ENCODE measurements at regions not wholly inside any gene's neighbourhood (a gene's known extent, or its start where the extent isn't known, plus 50 kb on each side); places are given as distances from the start of the nearest gene placed in this dataset.

- TF ChIP-seq CTCF (IDR thresholded peaks at IDR 0.05; ENCODE audit: low read depth, low read length, poor library complexity, severe bottlenecking) (no peak), EZH2phosphoT487 (IDR thresholded peaks at IDR 0.05; ENCODE audit: borderline replicate concordance, low read length) (no peak)
These were observed 919.8 kb upstream of the SLITRK1 start for GRCh38 chr13:84802073-84802472.

All from DOHH2 (cell line).